GM23338 (cell line): ENCODE measurements at regions not wholly inside any gene's neighbourhood (a gene's known extent, or its start where the extent isn't known, plus 50 kb on each side); places are given as distances from the start of the nearest gene placed in this dataset.

ENCODE experiments used
- CREB1 ChIP-seq: fragments of 250-450 bp; sonication (Bioruptor Pico); IDR thresholded peaks from 2 replicates; pipeline ENCODE4 v1.5.0; 2020; ENCODE audit warnings: low read depth, mild to moderate bottlenecking, moderate library complexity
- CTCF ChIP-seq, 2 experiments: fragments of 200-600 bp in 1 of 2; sonication (generic) in 1 of 2; conservative IDR thresholded peaks; 2 replicates each; pipeline versions ENCODE4 v1.5.1 to v1.6.1; 2016 to 2017; ENCODE audit warnings: antibody characterized with exemption in 2 of 2, low read depth in 2 of 2, mild to moderate bottlenecking in 2 of 2, moderate library complexity in 1 of 2
- ETS1 ChIP-seq: IDR thresholded peaks from 2 replicates; pipeline ENCODE4 v1.6.1; 2016; ENCODE audit warnings: antibody characterized with exemption
- EZH2 ChIP-seq: fragments of 200-600 bp; sonication (generic); IDR thresholded peaks from one replicate; pipeline ENCODE4 v1.8.0; 2017; ENCODE audit warnings: antibody characterized with exemption, mild to moderate bottlenecking, low read depth; ENCODE audit not compliant: unreplicated experiment
- EZH2phosphoT487 ChIP-seq: fragments of 200-600 bp; sonication (generic); IDR thresholded peaks from one replicate; pipeline ENCODE4 v1.8.1; 2018; ENCODE audit warnings: antibody characterized with exemption; ENCODE audit not compliant: unreplicated experiment
- NANOG ChIP-seq: IDR thresholded peaks from 2 replicates; pipeline ENCODE4 v1.6.1; 2016; ENCODE audit warnings: antibody characterized with exemption, borderline replicate concordance
- POLR2AphosphoS5 ChIP-seq: IDR thresholded peaks from 2 replicates; pipeline ENCODE4 v1.6.1; 2016; ENCODE audit warnings: antibody characterized with exemption, low read depth
- REST ChIP-seq: IDR thresholded peaks from one replicate; pipeline ENCODE4 v1.6.1; 2018; ENCODE audit warnings: antibody characterized with exemption; ENCODE audit not compliant: unreplicated experiment
- ZNF114 ChIP-seq: fragments of 250-450 bp; sonication (Bioruptor Pico); IDR thresholded peaks from 2 replicates; pipeline ENCODE4 v1.5.0; 2020; ENCODE audit warnings: mild to moderate bottlenecking, moderate library complexity

GRCh38 chr2:240288087-240288521, 147.4 kb upstream of the GPC1 start:
- TF ChIP-seq EZH2, result no peak
- TF ChIP-seq CTCF (conservative IDR thresholded peaks at IDR 0.05; ENCODE audit: low read depth in 2 of 2), result no peak
- TF ChIP-seq EZH2phosphoT487, result no peak
- no peak for TF ChIP-seq CREB1 (CRISPR knock-in tag)
- no peak for TF ChIP-seq POLR2AphosphoS5
- no peak for TF ChIP-seq REST
- TF ChIP-seq ZNF114 (CRISPR knock-in tag), result no peak
- TF ChIP-seq NANOG, result no peak
- TF ChIP-seq ETS1, result no peak
